ENCODE measurements at regions not wholly inside any gene's neighbourhood (a gene's known extent, or its start where the extent isn't known, plus 50 kb on each side); places are given as distances from the start of the nearest gene placed in this dataset.

GRCh38 chr15:60119101-60119500 lies 115.0 kb downstream of the FOXB1 start:
- H3K27me3 Mint-ChIP-seq (ENCODE audit: unreplicated experiment): peaks cover under 1% of the 10 kb centered on the region
- DNase-seq: no peak
- H3K4me3 Mint-ChIP-seq (ENCODE audit: unreplicated experiment): no peak overlapping the region
- H3K27ac Mint-ChIP-seq (ENCODE audit: unreplicated experiment): no peak overlapping the region
- H3K36me3 Mint-ChIP-seq (ENCODE audit: unreplicated experiment): no peaks in the 10 kb centered on the region
- no peak for TF ChIP-seq CTCF (IDR thresholded peaks at IDR 0.05; ENCODE audit: partially characterized antibody, unreplicated experiment)
- H3K9me3 Mint-ChIP-seq (ENCODE audit: unreplicated experiment): no peaks in the 10 kb centered on the region
- H3K4me1 Mint-ChIP-seq (ENCODE audit: low read depth, unreplicated experiment): peaks cover 8% of the 10 kb centered on the region

- Mint-ChIP-seq H3K9me3 (ENCODE audit: unreplicated experiment) (no peaks in the 10 kb centered on the region), H3K27ac (ENCODE audit: unreplicated experiment) (no peak overlapping the region), H3K36me3 (ENCODE audit: unreplicated experiment) (no peaks in the 10 kb centered on the region), H3K4me3 (ENCODE audit: unreplicated experiment) (no peak overlapping the region), H3K27me3 (ENCODE audit: unreplicated experiment) (peaks cover 1% of the 10 kb centered on the region), H3K4me1 (ENCODE audit: low read depth, unreplicated experiment) (peaks cover 8% of the 10 kb centered on the region)
- TF ChIP-seq CTCF (IDR thresholded peaks at IDR 0.05; ENCODE audit: partially characterized antibody, unreplicated experiment): no peak
- no peak for DNase-seq
These were observed 116.0 kb downstream of the FOXB1 start for GRCh38 chr15:60120100-60120499.

GRCh38 chr15:60121845-60122244 lies 117.7 kb downstream of the FOXB1 start:
- H3K4me1 Mint-ChIP-seq (ENCODE audit: low read depth, unreplicated experiment): peaks cover 8% of the 10 kb centered on the region
- no peaks in the 10 kb centered on the region for H3K36me3 Mint-ChIP-seq (ENCODE audit: unreplicated experiment)
- no peak overlapping the region for H3K4me3 Mint-ChIP-seq (ENCODE audit: unreplicated experiment)
- DNase-seq: no peak
- no peak overlapping the region for H3K27ac Mint-ChIP-seq (ENCODE audit: unreplicated experiment)
- no peak for TF ChIP-seq CTCF (IDR thresholded peaks at IDR 0.05; ENCODE audit: partially characterized antibody, unreplicated experiment)
- peaks cover 1% of the 10 kb centered on the region for H3K27me3 Mint-ChIP-seq (ENCODE audit: unreplicated experiment)
- H3K9me3 Mint-ChIP-seq (ENCODE audit: unreplicated experiment): no peaks in the 10 kb centered on the region

- no peak for TF ChIP-seq CTCF (IDR thresholded peaks at IDR 0.05; ENCODE audit: partially characterized antibody, unreplicated experiment)
- peaks cover 3% of the 10 kb centered on the region for H3K27me3 Mint-ChIP-seq (ENCODE audit: unreplicated experiment)
- no peaks in the 10 kb centered on the region for H3K36me3 Mint-ChIP-seq (ENCODE audit: unreplicated experiment)
- H3K9me3 Mint-ChIP-seq (ENCODE audit: unreplicated experiment): no peaks in the 10 kb centered on the region
- DNase-seq: no peak
- no peak overlapping the region for H3K27ac Mint-ChIP-seq (ENCODE audit: unreplicated experiment)
- no peak overlapping the region for H3K4me3 Mint-ChIP-seq (ENCODE audit: unreplicated experiment)
- H3K4me1 Mint-ChIP-seq (ENCODE audit: low read depth, unreplicated experiment): peaks cover 14% of the 10 kb centered on the region
These were observed 118.6 kb downstream of the FOXB1 start for GRCh38 chr15:60122691-60123090.

- DNase-seq: no peak
- Mint-ChIP-seq H3K27me3 (ENCODE audit: unreplicated experiment) (peaks cover 3% of the 10 kb centered on the region), H3K4me3 (ENCODE audit: unreplicated experiment) (no peak overlapping the region), H3K27ac (ENCODE audit: unreplicated experiment) (no peak overlapping the region), H3K9me3 (ENCODE audit: unreplicated experiment) (no peaks in the 10 kb centered on the region), H3K4me1 (ENCODE audit: low read depth, unreplicated experiment) (peaks cover 5% of the 10 kb centered on the region), H3K36me3 (ENCODE audit: unreplicated experiment) (no peaks in the 10 kb centered on the region)
- TF ChIP-seq CTCF (IDR thresholded peaks at IDR 0.05; ENCODE audit: partially characterized antibody, unreplicated experiment): no peak
These were observed 120.5 kb downstream of the FOXB1 start for GRCh38 chr15:60124460-60125070.

All from glutamatergic neuron (in vitro differentiated cells).